Activated B cell treated with CpG ODN at 0.5 μM for 24 hours (primary cell): ENCODE measurements at regions not wholly inside any gene's neighbourhood (a gene's known extent, or its start where the extent isn't known, plus 50 kb on each side); places are given as distances from the start of the nearest gene placed in this dataset.

Experiments used
- ATAC-seq: fragments of 200-7000 bp; cut with Tn5 transposase; one replicate; pipeline ENCODE4 v1.10.0; 2021; ENCODE audit warnings: low read depth, mild to moderate bottlenecking, moderate library complexity
- CTCF ChIA-PET: fragments of 350-600 bp; sonication (Branson Sonifier 250); formaldehyde crosslinking; loops from one replicate; lab custom pipeline; 2021; ENCODE audit warnings: antibody characterized with exemption; lab: Charles Lee
- POLR2A ChIA-PET: fragments of 350-600 bp; sonication (Branson Sonifier 250); formaldehyde crosslinking; loops from one replicate; lab custom pipeline; 2021; ENCODE audit warnings: antibody characterized with exemption; lab: Charles Lee
- DNase-seq: peaks from one replicate; pipeline ENCODE4 v3.0.0; 2022
- H3K27ac Mint-ChIP-seq: one replicate; pipeline ENCODE4 v1.8.0; 2020; ENCODE audit warnings: mixed read lengths
- H3K27me3 Mint-ChIP-seq: one replicate; pipeline ENCODE4 v1.8.0; 2021; ENCODE audit warnings: mixed read lengths
- H3K36me3 Mint-ChIP-seq: one replicate; pipeline ENCODE4 v1.8.0; 2021; ENCODE audit warnings: low read depth, mixed read lengths
- H3K4me1 Mint-ChIP-seq: one replicate; pipeline ENCODE4 v1.8.0; 2021; ENCODE audit warnings: mixed read lengths
- H3K4me3 Mint-ChIP-seq: one replicate; pipeline ENCODE4 v1.8.0; 2020; ENCODE audit warnings: mild to moderate bottlenecking, mixed read lengths
- H3K9me3 Mint-ChIP-seq: one replicate; pipeline ENCODE4 v1.8.0; 2020; ENCODE audit warnings: mixed read lengths
- intact Hi-C: fragments of 100-400 bp; cut with micrococcal nuclease; formaldehyde crosslinking; loops from one replicate; pipeline ENCODE4 v1.15.1; 2024
- TF ChIP-seq, protein P1 (sequence below): fragments of 200-600 bp; IDR thresholded peaks from one replicate; pipeline ENCODE4 v1.8.0; 2022; ENCODE audit warnings: antibody characterized with exemption, mild to moderate bottlenecking

DNA sequence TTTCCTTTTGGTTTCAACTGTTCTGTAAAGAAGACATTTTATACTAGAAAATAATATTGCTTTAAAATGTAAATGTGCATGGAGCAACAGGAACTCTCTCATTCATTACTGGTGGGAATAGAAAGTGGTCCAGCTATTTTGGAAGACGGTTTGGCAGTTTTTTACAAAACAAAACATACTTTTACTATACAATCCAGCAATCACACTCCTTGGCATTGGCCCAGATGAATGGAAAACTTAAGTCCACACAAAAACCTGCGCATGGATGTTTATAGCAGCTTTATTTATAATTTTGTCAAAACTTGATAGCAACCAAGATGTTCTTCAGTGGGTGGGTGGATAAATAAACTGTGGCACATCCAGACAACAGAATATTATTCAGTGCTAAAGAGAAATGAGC, 49.9 kb upstream of the SEPTIN5 start:
- intact Hi-C loops, result no loop called here
- Mint-ChIP-seq H3K36me3 (no peaks in the 10 kb centered on the region), H3K27ac (no peak overlapping the region), H3K9me3 (no peaks in the 10 kb centered on the region), H3K4me1 (no peaks in the 10 kb centered on the region), H3K4me3 (no peak overlapping the region), H3K27me3 (peaks cover 2% of the 10 kb centered on the region)
- ChIA-PET CTCF (no interaction called here), POLR2A (no interaction called here)
- no peak for ATAC-seq
- TF ChIP-seq, protein P1, sequence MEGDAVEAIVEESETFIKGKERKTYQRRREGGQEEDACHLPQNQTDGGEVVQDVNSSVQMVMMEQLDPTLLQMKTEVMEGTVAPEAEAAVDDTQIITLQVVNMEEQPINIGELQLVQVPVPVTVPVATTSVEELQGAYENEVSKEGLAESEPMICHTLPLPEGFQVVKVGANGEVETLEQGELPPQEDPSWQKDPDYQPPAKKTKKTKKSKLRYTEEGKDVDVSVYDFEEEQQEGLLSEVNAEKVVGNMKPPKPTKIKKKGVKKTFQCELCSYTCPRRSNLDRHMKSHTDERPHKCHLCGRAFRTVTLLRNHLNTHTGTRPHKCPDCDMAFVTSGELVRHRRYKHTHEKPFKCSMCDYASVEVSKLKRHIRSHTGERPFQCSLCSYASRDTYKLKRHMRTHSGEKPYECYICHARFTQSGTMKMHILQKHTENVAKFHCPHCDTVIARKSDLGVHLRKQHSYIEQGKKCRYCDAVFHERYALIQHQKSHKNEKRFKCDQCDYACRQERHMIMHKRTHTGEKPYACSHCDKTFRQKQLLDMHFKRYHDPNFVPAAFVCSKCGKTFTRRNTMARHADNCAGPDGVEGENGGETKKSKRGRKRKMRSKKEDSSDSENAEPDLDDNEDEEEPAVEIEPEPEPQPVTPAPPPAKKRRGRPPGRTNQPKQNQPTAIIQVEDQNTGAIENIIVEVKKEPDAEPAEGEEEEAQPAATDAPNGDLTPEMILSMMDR, result no peak
- DNase-seq, result no peak
